HG02798 (cell line): ENCODE measurements at regions not wholly inside any gene's neighbourhood (a gene's known extent, or its start where the extent isn't known, plus 50 kb on each side); places are given as distances from the start of the nearest gene placed in this dataset.
A peak's percentile ranks its signal among the peaks of the same experiment; 100 is the strongest.

ENCODE experiments used
- ATAC-seq: cut with Tn5 transposase; IDR thresholded peaks from one replicate; pipeline ENCODE4 v1.9.1; 2021; ENCODE audit warnings: mild to moderate bottlenecking; ENCODE audit not compliant: unreplicated experiment, poor library complexity

- ATAC-seq = no peak
Observed at GRCh38 chr20:23189341-23189740, 103.2 kb upstream of the CD93 start.

- ATAC-seq = no peak
Observed at GRCh38 chr20:23188377-23189169, 102.4 kb upstream of the CD93 start.

DNA sequence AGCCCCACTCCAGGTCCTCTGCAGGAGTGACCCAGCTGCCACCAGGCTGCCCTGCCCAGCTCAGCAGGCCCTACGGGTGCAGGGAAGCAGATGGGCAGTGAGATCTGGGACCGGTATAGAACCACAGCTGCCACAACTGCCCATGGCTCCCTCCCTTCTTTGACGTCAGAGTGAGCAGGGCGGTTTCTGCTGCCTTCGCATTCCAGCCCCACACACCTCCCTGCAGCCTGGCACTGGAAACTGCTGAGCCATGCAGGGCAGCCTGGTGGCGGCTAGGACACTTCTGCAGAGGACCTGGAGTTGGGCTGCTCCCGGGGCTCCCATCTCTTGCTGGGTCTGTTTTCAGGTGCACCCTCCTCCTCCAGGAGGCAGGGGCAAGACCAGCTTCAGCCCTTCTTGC lies 101.6 kb upstream of the CD93 start:
- no peak for ATAC-seq

- no peak for ATAC-seq
Observed at GRCh38 chr20:23186808-23187207, 100.7 kb upstream of the CD93 start.

- ATAC-seq = no peak
Observed at GRCh38 chr20:23180451-23180921, 94.4 kb upstream of the CD93 start.

- ATAC-seq = no peak
Observed at GRCh38 chr20:23179766-23180403, 93.8 kb upstream of the CD93 start.

DNA sequence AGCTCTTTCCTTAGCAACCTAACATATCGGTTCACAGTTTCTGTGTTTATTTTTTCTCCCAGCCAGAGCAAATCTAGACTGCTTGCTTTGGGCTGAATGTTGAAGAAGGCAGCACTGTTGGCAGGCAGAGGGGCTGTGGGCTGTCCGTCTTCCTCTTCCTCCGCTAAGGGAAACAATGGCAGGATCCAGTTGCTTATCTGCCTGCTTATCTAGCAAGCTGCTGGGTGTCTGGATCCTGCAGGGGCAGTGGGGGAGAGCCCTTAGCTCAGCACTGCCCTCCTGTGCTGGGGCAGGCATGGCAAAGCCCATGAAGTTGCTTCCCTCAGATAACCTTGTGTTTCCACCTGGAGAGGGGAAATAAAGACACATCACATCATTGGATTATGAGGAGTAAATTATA lies 92.7 kb upstream of the CD93 start:
- ATAC-seq = no peak

DNA sequence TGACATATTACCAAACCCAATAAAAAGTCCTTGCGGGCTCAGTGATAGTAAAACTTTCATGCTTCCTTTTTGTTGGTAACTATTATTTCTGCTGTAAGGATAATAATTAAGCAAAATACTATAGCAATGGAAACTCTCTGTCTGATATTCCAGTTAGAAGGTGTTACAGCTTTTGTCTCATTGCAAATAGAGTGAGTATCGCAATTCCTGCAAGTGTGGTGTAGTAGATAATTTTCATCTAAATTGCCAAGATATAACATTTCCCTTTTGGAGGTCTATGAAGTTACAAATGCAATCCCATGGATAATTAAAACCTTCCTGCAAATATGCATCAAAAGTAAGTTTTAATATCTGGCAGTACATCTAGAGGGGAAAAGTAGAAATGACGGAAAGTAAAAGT lies 88.7 kb upstream of the CD93 start:
- ATAC-seq = no peak

- ATAC-seq = no peak
Observed at GRCh38 chr20:23167431-23167830, 81.3 kb upstream of the CD93 start.

GRCh38 chr20:23166563-23166962 lies 80.4 kb upstream of the CD93 start:
- ATAC-seq = no peak

GRCh38 chr20:23165964-23166363 lies 79.8 kb upstream of the CD93 start:
- no peak for ATAC-seq

DNA sequence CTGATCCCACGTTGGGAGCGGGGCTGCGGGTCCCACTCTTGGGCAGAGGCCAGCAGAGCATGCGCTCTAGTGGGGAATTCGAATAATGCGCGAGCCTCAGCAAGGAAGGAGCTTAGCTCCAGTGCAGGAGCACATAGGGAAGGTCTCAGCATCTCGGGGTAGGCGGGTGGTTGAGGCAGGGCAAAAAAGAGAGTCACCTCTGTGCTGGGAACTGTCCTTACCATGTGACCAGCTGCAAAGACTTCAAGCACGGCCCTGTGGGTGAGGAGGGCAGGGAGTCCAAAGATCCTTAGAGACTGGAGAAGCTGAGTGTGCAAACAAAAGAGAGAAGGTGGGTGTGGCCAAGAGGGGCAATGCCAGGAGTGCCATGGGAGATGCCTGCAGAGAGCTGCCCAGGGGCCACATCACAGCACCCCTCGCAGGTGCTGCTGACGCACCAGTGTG lies 79.2 kb upstream of the CD93 start:
- ATAC-seq = no peak

GRCh38 chr20:23164176-23164601 lies 78.1 kb upstream of the CD93 start:
- ATAC-seq = no peak

DNA sequence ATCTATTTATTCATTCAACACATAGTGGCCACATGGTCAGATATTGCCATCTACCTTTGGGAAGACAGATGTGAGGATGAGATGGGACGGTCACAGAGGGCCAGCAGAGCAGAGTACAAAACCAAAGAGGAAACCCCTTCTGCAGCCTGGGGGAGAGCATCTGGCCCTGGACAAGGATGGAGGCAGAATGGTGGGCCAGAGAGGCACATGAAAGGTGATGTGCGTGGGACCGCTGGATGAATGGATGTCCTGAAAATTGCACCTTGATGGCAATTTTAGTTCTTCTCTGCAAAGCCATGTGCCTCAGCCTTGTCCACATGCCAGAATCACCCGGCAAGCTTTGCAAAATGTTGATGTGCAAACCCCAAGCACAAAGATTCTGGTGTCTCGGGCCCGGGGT lies 77.4 kb upstream of the CD93 start:
- no peak for ATAC-seq

GRCh38 chr20:23162887-23163286 lies 76.8 kb upstream of the CD93 start:
- no peak for ATAC-seq

GRCh38 chr20:23161968-23162696 lies 76.0 kb upstream of the CD93 start:
- ATAC-seq = no peak

GRCh38 chr20:23161244-23161891 lies 75.2 kb upstream of the CD93 start:
- ATAC-seq = peak; percentile 47

DNA sequence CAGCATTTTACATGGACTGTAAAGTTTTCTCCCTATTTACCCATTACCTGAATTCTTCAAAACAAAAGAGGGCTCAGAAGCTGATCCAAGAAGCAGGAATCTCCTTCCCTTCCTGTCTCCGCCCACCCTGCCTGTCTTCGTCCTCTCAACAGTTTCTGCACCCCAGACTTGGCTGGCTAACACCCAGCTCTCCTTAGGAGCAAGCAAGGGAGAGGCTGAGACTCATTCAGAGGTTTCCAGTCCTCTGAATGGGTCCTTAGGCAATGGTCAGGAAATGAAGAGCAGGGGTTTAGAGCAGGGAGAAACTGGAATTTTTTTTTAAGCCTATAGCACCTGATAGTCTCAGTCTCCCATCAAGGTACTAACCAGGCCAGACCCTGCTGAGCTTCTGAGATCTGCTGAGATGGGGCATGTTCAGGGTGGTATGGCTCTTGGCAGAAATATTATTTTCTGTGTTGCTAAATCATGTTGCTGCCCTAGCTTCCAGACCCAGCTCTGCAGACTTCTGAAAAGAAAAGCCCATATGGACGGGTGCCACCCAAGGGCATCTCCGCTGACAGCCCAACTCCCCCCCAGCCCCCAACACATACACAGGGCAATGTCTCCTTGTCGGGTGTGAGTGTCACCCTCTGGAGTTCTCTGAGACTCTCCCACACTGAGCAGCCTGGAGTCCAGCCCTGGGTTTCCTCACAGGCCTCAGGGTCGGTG lies 74.6 kb upstream of the CD93 start:
- no peak for ATAC-seq

GRCh38 chr20:23159947-23160318 lies 73.8 kb upstream of the CD93 start:
- ATAC-seq = no peak
